ENCODE measurements at regions not wholly inside any gene's neighbourhood (a gene's known extent, or its start where the extent isn't known, plus 50 kb on each side); places are given as distances from the start of the nearest gene placed in this dataset.
A peak's percentile ranks its signal among the peaks of the same experiment; 100 is the strongest.

DNA sequence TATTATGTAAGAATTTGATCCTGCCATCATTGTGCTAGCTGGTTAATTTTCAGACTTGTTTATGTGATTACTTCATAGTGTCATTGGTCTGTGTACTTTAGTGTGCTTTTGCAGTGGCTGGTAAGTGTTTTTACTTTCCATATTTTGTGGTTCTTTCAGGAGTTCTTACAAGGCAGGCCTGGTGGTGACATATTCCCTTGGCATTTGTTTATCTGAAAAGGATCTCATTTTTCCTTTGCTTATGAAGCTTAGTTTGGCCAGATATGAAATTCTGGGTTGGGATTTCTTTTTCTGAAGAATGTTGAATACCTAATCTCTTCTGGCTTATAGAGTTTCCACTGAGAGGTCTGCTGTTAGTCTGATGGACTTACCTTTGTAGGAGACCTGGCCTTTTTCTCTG lies 72.8 kb upstream of the MC4R start:
- Histone ChIP-seq H3K36me3 (ENCODE audit: control insufficient read depth, insufficient read depth, low read length) (no peaks in the 10 kb centered on the region), H3K9me3 (replicated peaks; ENCODE audit: control insufficient read depth, low read depth, low read length) (no peaks in the 10 kb centered on the region), H3K27me3 (ENCODE audit: control insufficient read depth, insufficient read depth, low read length) (no peaks in the 10 kb centered on the region), H3K27ac (ENCODE audit: low read length) (no peak overlapping the region), H3K4me1 (ENCODE audit: control insufficient read depth, insufficient read depth, low read length) (peaks cover 12% of the 10 kb centered on the region), H3K4me3 (ENCODE audit: low read length) (no peak overlapping the region)
- DNase-seq = no peak

DNA sequence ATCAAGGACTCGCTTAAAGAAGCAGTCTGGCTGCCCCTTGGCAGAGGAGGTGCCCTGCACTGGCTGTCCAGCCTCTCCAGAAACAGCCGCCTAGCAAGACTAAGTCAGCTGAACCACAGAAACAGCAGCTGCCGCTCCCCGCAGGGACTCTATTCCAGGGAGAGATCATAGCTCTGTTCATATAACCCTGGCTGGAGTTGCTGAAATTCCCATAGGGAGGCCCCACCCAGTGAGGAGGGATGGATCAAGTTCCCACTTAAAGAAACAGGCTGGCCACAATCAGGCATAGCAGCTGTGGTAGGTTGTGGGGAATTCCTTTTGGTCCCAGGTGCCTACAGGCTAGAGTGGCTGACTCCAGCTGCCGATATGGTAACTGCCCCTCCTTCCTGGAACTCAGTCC lies 74.2 kb upstream of the MC4R start:
- WGBS (ENCODE audit: insufficient coverage) = 72% methylated on average over 4 of the region's 5 CpGs
- Histone ChIP-seq H3K27me3 (ENCODE audit: control insufficient read depth, insufficient read depth, low read length) (no peaks in the 10 kb centered on the region), H3K4me1 (ENCODE audit: control insufficient read depth, insufficient read depth, low read length) (peaks cover 12% of the 10 kb centered on the region), H3K27ac (ENCODE audit: low read length) (peak overlapping the region; percentile 76), H3K9me3 (replicated peaks; ENCODE audit: control insufficient read depth, low read depth, low read length) (no peaks in the 10 kb centered on the region), H3K4me3 (ENCODE audit: low read length) (no peak overlapping the region), H3K36me3 (ENCODE audit: control insufficient read depth, insufficient read depth, low read length) (no peaks in the 10 kb centered on the region)
- DNase-seq = peak; percentile 82

- Histone ChIP-seq H3K27ac (ENCODE audit: low read length) (no peak overlapping the region), H3K4me3 (ENCODE audit: low read length) (no peak overlapping the region), H3K27me3 (ENCODE audit: control insufficient read depth, insufficient read depth, low read length) (no peaks in the 10 kb centered on the region), H3K36me3 (ENCODE audit: control insufficient read depth, insufficient read depth, low read length) (no peaks in the 10 kb centered on the region), H3K9me3 (replicated peaks; ENCODE audit: control insufficient read depth, low read depth, low read length) (no peaks in the 10 kb centered on the region), H3K4me1 (ENCODE audit: control insufficient read depth, insufficient read depth, low read length) (peaks cover 12% of the 10 kb centered on the region)
- no peak for DNase-seq
- WGBS (ENCODE audit: insufficient coverage) = 59% methylated on average over 2 of the region's 3 CpGs
Measured at GRCh38 chr18:60448487-60449267, 76.1 kb upstream of the MC4R start.

- no CpG with 5 or more reads among the region's 1 CpG for WGBS (ENCODE audit: insufficient coverage)
- Histone ChIP-seq H3K4me3 (ENCODE audit: low read length) (no peak overlapping the region), H3K27ac (ENCODE audit: low read length) (no peak overlapping the region), H3K9me3 (replicated peaks; ENCODE audit: control insufficient read depth, low read depth, low read length) (no peaks in the 10 kb centered on the region), H3K4me1 (ENCODE audit: control insufficient read depth, insufficient read depth, low read length) (peaks cover under 1% of the 10 kb centered on the region), H3K27me3 (ENCODE audit: control insufficient read depth, insufficient read depth, low read length) (no peaks in the 10 kb centered on the region), H3K36me3 (ENCODE audit: control insufficient read depth, insufficient read depth, low read length) (no peaks in the 10 kb centered on the region)
- DNase-seq = no peak
Measured at GRCh38 chr18:60452421-60452820, 79.8 kb upstream of the MC4R start.

GRCh38 chr18:60466677-60467076 lies 94.1 kb upstream of the MC4R start:
- Histone ChIP-seq H3K4me3 (ENCODE audit: low read length) (no peak overlapping the region), H3K36me3 (ENCODE audit: control insufficient read depth, insufficient read depth, low read length) (no peaks in the 10 kb centered on the region), H3K4me1 (ENCODE audit: control insufficient read depth, insufficient read depth, low read length) (no peaks in the 10 kb centered on the region), H3K9me3 (replicated peaks; ENCODE audit: control insufficient read depth, low read depth, low read length) (no peaks in the 10 kb centered on the region), H3K27me3 (ENCODE audit: control insufficient read depth, insufficient read depth, low read length) (no peaks in the 10 kb centered on the region), H3K27ac (ENCODE audit: low read length) (no peak overlapping the region)
- no peak for DNase-seq
- WGBS (ENCODE audit: insufficient coverage) = no CpG with 5 or more reads among the region's 3 CpGs

GRCh38 chr18:60469387-60470100 lies 97.0 kb upstream of the MC4R start:
- Histone ChIP-seq H3K27ac (ENCODE audit: low read length) (no peak overlapping the region), H3K9me3 (replicated peaks; ENCODE audit: control insufficient read depth, low read depth, low read length) (no peaks in the 10 kb centered on the region), H3K36me3 (ENCODE audit: control insufficient read depth, insufficient read depth, low read length) (no peaks in the 10 kb centered on the region), H3K27me3 (ENCODE audit: control insufficient read depth, insufficient read depth, low read length) (no peaks in the 10 kb centered on the region), H3K4me3 (ENCODE audit: low read length) (no peak overlapping the region), H3K4me1 (ENCODE audit: control insufficient read depth, insufficient read depth, low read length) (no peaks in the 10 kb centered on the region)
- 20% methylated on average over 1 of the region's 5 CpGs for WGBS (ENCODE audit: insufficient coverage)
- no peak for DNase-seq

- Histone ChIP-seq H3K4me3 (ENCODE audit: low read length) (no peak overlapping the region), H3K27ac (ENCODE audit: low read length) (no peak overlapping the region), H3K9me3 (replicated peaks; ENCODE audit: control insufficient read depth, low read depth, low read length) (no peaks in the 10 kb centered on the region), H3K27me3 (ENCODE audit: control insufficient read depth, insufficient read depth, low read length) (no peaks in the 10 kb centered on the region), H3K36me3 (ENCODE audit: control insufficient read depth, insufficient read depth, low read length) (no peaks in the 10 kb centered on the region), H3K4me1 (ENCODE audit: control insufficient read depth, insufficient read depth, low read length) (no peaks in the 10 kb centered on the region)
- peak; percentile 6 for DNase-seq
- no CpG with 5 or more reads among the region's 1 CpG for WGBS (ENCODE audit: insufficient coverage)
Measured at GRCh38 chr18:60471652-60472051, 99.1 kb upstream of the MC4R start.

DNA sequence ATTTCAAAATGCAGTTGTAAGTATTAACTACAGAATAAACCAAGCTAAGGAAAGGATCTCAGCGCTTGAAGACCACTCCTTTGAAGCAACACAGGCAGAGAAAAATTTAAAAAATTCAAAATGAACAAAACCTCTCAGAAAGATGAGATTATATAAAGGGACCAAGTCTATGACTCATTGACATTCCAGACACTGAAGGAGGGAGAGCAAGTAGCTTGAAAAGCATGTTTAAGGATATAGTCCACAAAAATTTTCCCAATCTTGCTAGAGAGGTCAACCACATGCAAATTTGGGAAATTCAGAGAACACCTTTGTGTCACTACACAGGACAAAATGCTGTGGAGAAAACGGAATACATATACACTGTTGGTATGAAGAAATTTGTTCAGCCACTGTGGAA lies 112.6 kb upstream of the MC4R start:
- Histone ChIP-seq H3K27me3 (ENCODE audit: control insufficient read depth, insufficient read depth, low read length) (no peaks in the 10 kb centered on the region), H3K9me3 (replicated peaks; ENCODE audit: control insufficient read depth, low read depth, low read length) (no peaks in the 10 kb centered on the region), H3K4me3 (ENCODE audit: low read length) (no peak overlapping the region), H3K36me3 (ENCODE audit: control insufficient read depth, insufficient read depth, low read length) (no peaks in the 10 kb centered on the region), H3K27ac (ENCODE audit: low read length) (no peak overlapping the region), H3K4me1 (ENCODE audit: control insufficient read depth, insufficient read depth, low read length) (no peaks in the 10 kb centered on the region)
- DNase-seq = no peak
- WGBS (ENCODE audit: insufficient coverage) = no CpG with 5 or more reads among the region's 2 CpGs

GRCh38 chr18:60493066-60493465 lies 120.5 kb upstream of the MC4R start:
- Histone ChIP-seq H3K36me3 (ENCODE audit: control insufficient read depth, insufficient read depth, low read length) (no peaks in the 10 kb centered on the region), H3K27me3 (ENCODE audit: control insufficient read depth, insufficient read depth, low read length) (no peaks in the 10 kb centered on the region), H3K4me1 (ENCODE audit: control insufficient read depth, insufficient read depth, low read length) (no peaks in the 10 kb centered on the region), H3K4me3 (ENCODE audit: low read length) (no peak overlapping the region), H3K9me3 (replicated peaks; ENCODE audit: control insufficient read depth, low read depth, low read length) (no peaks in the 10 kb centered on the region), H3K27ac (ENCODE audit: low read length) (no peak overlapping the region)
- DNase-seq = no peak
- no CpG with 5 or more reads among the region's 4 CpGs for WGBS (ENCODE audit: insufficient coverage)

- H3K4me1 ChIP-seq (ENCODE audit: control insufficient read depth, insufficient read depth, low read length) = no peaks in the 10 kb centered on the region
- H3K4me3 ChIP-seq (ENCODE audit: low read length) = no peak overlapping the region
- H3K36me3 ChIP-seq (ENCODE audit: control insufficient read depth, insufficient read depth, low read length) = no peaks in the 10 kb centered on the region
- no peak for DNase-seq
- H3K27me3 ChIP-seq (ENCODE audit: control insufficient read depth, insufficient read depth, low read length) = no peaks in the 10 kb centered on the region
- no peak overlapping the region for H3K27ac ChIP-seq (ENCODE audit: low read length)
- 80% methylated on average over 4 of the region's 4 CpGs for WGBS (ENCODE audit: insufficient coverage)
- H3K9me3 ChIP-seq (replicated peaks; ENCODE audit: control insufficient read depth, low read depth, low read length) = no peaks in the 10 kb centered on the region
Measured at GRCh38 chr18:60499675-60500074, 127.1 kb upstream of the MC4R start.

Data from muscle of leg (tissue), 3 donors.